Dermis blood vessel endothelial cell (primary cell): ENCODE measurements at regions not wholly inside any gene's neighbourhood (a gene's known extent, or its start where the extent isn't known, plus 50 kb on each side); places are given as distances from the start of the nearest gene placed in this dataset.

ENCODE experiments used
- DNase-seq: peaks from one replicate; pipeline ENCODE4 v3.0.0; 2010

- DNase-seq: no peak
Observed at GRCh38 chr1:222912730-222913129, 97.9 kb downstream of the DISP1 start.

GRCh38 chr1:222914861-222915632, 100.2 kb downstream of the DISP1 start:
- no peak for DNase-seq

- DNase-seq: no peak
Observed at GRCh38 chr1:222916100-222916499, 101.3 kb downstream of the DISP1 start.

GRCh38 chr1:222918801-222919477, 104.1 kb downstream of the DISP1 start:
- no peak for DNase-seq

GRCh38 chr1:222919478-222919865, 104.6 kb downstream of the DISP1 start:
- DNase-seq: no peak

GRCh38 chr1:222920169-222920568, 105.3 kb downstream of the DISP1 start:
- DNase-seq: no peak

- DNase-seq: no peak
Observed at GRCh38 chr1:222921945-222922344, 107.1 kb downstream of the DISP1 start.

GRCh38 chr1:222923506-222923905, 108.7 kb downstream of the DISP1 start:
- no peak for DNase-seq

GRCh38 chr1:222924136-222924706, 109.4 kb downstream of the DISP1 start:
- DNase-seq: no peak

- peak; percentile 21 for DNase-seq
Observed at GRCh38 chr1:222926566-222926965, 111.7 kb downstream of the DISP1 start.

- no peak for DNase-seq
Observed at GRCh38 chr1:222927031-222927430, 112.2 kb downstream of the DISP1 start.

GRCh38 chr1:222928212-222928611, 113.4 kb downstream of the DISP1 start:
- DNase-seq: peak; percentile 63

- no peak for DNase-seq
Observed at GRCh38 chr1:222930070-222930469, 115.2 kb downstream of the DISP1 start.

- no peak for DNase-seq
Observed at GRCh38 chr1:222931023-222931422, 116.2 kb downstream of the DISP1 start.

- peak; percentile 7 for DNase-seq
Observed at GRCh38 chr1:222933273-222933672, 118.4 kb downstream of the DISP1 start.

GRCh38 chr1:222935239-222935900, 120.5 kb downstream of the DISP1 start:
- DNase-seq: no peak

GRCh38 chr1:222936042-222936441, 121.2 kb downstream of the DISP1 start:
- DNase-seq: no peak

- DNase-seq: no peak
Observed at GRCh38 chr1:222938986-222939385, 124.1 kb downstream of the DISP1 start.

GRCh38 chr1:222940095-222940494, 125.3 kb downstream of the DISP1 start:
- no peak for DNase-seq

- no peak for DNase-seq
Observed at GRCh38 chr1:222940906-222941305, 126.1 kb downstream of the DISP1 start.

- DNase-seq: no peak
Observed at GRCh38 chr1:222941425-222941824, 126.6 kb downstream of the DISP1 start.

GRCh38 chr1:222946436-222946835, 131.6 kb downstream of the DISP1 start:
- DNase-seq: no peak

- DNase-seq: no peak
Observed at GRCh38 chr1:222948079-222948478, 133.2 kb downstream of the DISP1 start.
